ENCODE measurements at regions not wholly inside any gene's neighbourhood (a gene's known extent, or its start where the extent isn't known, plus 50 kb on each side); places are given as distances from the start of the nearest gene placed in this dataset.

DNA sequence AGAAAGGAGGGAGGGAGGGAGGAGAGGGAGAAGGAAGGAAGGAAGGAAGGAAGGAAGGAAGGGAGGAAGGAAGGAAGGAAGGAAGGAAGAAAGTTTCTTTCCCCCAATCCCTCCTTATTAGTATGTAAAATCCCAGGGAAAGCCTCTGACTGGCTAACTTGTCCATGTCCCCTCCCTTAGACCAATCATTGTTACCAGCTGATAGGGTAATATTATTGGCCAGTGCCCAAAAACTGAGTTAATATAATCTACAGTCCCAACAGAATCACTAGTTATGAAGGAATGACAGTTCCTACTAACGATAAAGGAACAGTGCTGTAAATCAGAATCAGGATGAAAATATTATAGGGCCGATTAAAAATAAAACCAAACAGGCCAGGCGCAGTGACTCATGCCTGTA, 53.6 kb upstream of the CCNG1 start:
- Mint-ChIP-seq H3K27me3 (no peaks in the 10 kb centered on the region), H3K4me3 (no peak overlapping the region), H3K4me1 (ENCODE audit: unreplicated experiment) (peaks cover 24% of the 10 kb centered on the region), H3K36me3 (no peaks in the 10 kb centered on the region), H3K9me3 (no peaks in the 10 kb centered on the region), H3K27ac (no peak overlapping the region)
- TF ChIP-seq, protein P1, sequence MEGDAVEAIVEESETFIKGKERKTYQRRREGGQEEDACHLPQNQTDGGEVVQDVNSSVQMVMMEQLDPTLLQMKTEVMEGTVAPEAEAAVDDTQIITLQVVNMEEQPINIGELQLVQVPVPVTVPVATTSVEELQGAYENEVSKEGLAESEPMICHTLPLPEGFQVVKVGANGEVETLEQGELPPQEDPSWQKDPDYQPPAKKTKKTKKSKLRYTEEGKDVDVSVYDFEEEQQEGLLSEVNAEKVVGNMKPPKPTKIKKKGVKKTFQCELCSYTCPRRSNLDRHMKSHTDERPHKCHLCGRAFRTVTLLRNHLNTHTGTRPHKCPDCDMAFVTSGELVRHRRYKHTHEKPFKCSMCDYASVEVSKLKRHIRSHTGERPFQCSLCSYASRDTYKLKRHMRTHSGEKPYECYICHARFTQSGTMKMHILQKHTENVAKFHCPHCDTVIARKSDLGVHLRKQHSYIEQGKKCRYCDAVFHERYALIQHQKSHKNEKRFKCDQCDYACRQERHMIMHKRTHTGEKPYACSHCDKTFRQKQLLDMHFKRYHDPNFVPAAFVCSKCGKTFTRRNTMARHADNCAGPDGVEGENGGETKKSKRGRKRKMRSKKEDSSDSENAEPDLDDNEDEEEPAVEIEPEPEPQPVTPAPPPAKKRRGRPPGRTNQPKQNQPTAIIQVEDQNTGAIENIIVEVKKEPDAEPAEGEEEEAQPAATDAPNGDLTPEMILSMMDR (conservative IDR thresholded peaks at IDR 0.05) = no peak
- DNase-seq (ENCODE audit: extremely low spot score, unreplicated experiment) = no peak

GRCh38 chr5:163384669-163385068, 52.7 kb upstream of the CCNG1 start:
- H3K4me1 Mint-ChIP-seq (ENCODE audit: unreplicated experiment) = peaks cover 20% of the 10 kb centered on the region
- no peak overlapping the region for H3K27ac Mint-ChIP-seq

DNA sequence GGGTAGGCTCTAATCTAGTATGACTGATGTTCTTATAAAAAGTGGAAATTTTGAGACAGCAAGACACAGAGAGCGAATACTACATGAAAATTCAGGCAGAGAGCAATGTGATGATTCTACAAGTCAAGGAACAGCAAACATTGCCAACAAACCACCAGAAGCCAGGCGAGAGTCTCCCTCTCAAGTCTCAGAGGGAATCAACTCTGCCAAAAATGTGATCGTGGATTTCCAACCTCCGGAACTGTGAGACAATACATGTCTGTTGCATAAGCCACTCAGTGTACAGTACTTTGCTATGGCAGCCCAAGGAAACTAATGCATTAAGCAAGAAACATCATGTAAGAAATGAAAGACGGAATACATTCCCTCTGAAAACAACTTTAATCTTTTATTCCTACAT, 52.1 kb upstream of the CCNG1 start:
- TF ChIP-seq, protein P1 (conservative IDR thresholded peaks at IDR 0.05) = no peak
- no peak for DNase-seq (ENCODE audit: extremely low spot score, unreplicated experiment)
- Mint-ChIP-seq H3K27ac (no peak overlapping the region), H3K27me3 (no peaks in the 10 kb centered on the region), H3K4me1 (ENCODE audit: unreplicated experiment) (peaks cover 17% of the 10 kb centered on the region), H3K9me3 (no peaks in the 10 kb centered on the region), H3K4me3 (no peak overlapping the region), H3K36me3 (no peaks in the 10 kb centered on the region)

More at GRCh38 chr5:163384669-163385068, 52.7 kb upstream of the CCNG1 start:
- H3K9me3 Mint-ChIP-seq = no peaks in the 10 kb centered on the region
- DNase-seq (ENCODE audit: extremely low spot score, unreplicated experiment) = no peak
- H3K27me3 Mint-ChIP-seq = no peaks in the 10 kb centered on the region
- no peaks in the 10 kb centered on the region for H3K36me3 Mint-ChIP-seq
- H3K4me3 Mint-ChIP-seq = no peak overlapping the region
- TF ChIP-seq, protein P1 (conservative IDR thresholded peaks at IDR 0.05) = no peak

DNA sequence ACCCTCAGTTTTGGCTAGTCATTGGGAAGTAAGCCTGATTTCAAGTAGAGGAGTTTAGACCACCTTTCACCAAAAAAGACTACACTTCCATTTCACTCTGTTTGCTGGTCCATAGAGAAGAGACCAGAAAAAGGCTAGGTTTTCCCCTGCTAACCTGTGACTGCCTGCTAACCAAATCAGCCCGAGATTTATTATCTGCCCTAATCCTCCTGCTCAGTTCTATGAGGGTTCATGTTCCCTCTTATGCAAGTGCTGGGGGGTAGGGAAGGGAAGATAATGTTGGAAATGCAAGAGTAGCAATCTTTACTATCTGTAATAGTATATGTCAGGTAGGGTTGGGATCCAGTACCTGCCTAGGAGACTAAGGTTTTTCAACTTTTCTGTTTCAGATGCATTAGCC, 51.6 kb upstream of the CCNG1 start:
- no peak for DNase-seq (ENCODE audit: extremely low spot score, unreplicated experiment)
- TF ChIP-seq, protein P1 (conservative IDR thresholded peaks at IDR 0.05) = no peak
- H3K4me3 Mint-ChIP-seq = no peak overlapping the region
- no peaks in the 10 kb centered on the region for H3K27me3 Mint-ChIP-seq
- H3K36me3 Mint-ChIP-seq = no peaks in the 10 kb centered on the region
- no peaks in the 10 kb centered on the region for H3K9me3 Mint-ChIP-seq
- peaks cover 17% of the 10 kb centered on the region for H3K4me1 Mint-ChIP-seq (ENCODE audit: unreplicated experiment)
- H3K27ac Mint-ChIP-seq = no peak overlapping the region

DNA sequence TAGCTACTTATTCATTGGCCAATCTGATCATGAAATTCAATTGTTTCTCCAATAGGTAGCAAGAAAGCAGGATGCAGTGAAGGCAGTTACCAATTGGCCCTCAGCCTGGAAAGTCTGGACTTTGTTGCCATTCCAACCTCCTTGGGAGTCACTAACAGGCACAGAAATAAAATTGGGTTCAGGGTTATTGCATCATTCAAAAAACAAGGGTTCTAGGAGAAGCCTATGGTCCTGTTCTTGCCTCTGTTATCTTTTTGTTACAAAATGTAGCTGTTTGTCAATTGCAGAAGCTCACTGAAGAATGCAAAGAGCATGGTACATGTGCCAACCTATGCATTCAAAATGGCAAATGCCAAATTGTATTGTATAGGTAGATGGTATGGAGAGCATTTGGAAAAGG, 51.0 kb upstream of the CCNG1 start:
- Mint-ChIP-seq H3K27ac (no peak overlapping the region), H3K9me3 (no peaks in the 10 kb centered on the region), H3K4me3 (no peak overlapping the region)

More for the DNA sequence above, 51.0 kb upstream of the CCNG1 start:
- DNase-seq (ENCODE audit: extremely low spot score, unreplicated experiment) = no peak
- Mint-ChIP-seq H3K4me1 (ENCODE audit: unreplicated experiment) (peaks cover 17% of the 10 kb centered on the region), H3K27me3 (no peaks in the 10 kb centered on the region), H3K36me3 (no peaks in the 10 kb centered on the region)
- TF ChIP-seq, protein P1 (conservative IDR thresholded peaks at IDR 0.05) = no peak

All from type B pancreatic cell (in vitro differentiated cells).